GM21367 (cell line): ENCODE measurements at regions not wholly inside any gene's neighbourhood (a gene's known extent, or its start where the extent isn't known, plus 50 kb on each side); places are given as distances from the start of the nearest gene placed in this dataset.
A peak's percentile ranks its signal among the peaks of the same experiment; 100 is the strongest.
"Not testable (repeated sequence)": the region's sequence is repeated elsewhere in the genome, so short reads cannot be mapped to it uniquely, and the experiment has no call there.

Source experiments
- ATAC-seq: cut with Tn5 transposase; IDR thresholded peaks from one replicate; pipeline ENCODE4 v1.9.1; 2021; ENCODE audit not compliant: unreplicated experiment

DNA sequence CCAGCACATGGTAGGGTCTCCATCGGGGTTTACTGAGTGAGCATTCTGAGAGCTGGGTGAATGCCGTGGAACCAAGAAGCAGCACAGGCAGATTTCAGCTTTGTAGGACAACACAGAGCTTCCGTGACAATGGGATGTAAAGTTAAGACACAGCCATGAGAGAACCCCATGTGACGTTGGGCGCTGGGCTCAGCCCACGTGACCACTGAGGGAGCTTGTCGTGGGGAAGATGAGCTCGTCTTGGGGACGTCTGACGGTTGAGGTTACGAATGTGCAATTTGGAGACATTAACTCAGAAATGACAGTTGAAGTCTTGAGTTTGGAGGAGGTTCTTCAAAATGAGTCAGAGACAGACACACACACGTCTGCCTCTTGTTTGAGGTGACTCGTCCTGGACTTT, 51.5 kb upstream of the MUC20 start:
- not testable (repeated sequence) for ATAC-seq

DNA sequence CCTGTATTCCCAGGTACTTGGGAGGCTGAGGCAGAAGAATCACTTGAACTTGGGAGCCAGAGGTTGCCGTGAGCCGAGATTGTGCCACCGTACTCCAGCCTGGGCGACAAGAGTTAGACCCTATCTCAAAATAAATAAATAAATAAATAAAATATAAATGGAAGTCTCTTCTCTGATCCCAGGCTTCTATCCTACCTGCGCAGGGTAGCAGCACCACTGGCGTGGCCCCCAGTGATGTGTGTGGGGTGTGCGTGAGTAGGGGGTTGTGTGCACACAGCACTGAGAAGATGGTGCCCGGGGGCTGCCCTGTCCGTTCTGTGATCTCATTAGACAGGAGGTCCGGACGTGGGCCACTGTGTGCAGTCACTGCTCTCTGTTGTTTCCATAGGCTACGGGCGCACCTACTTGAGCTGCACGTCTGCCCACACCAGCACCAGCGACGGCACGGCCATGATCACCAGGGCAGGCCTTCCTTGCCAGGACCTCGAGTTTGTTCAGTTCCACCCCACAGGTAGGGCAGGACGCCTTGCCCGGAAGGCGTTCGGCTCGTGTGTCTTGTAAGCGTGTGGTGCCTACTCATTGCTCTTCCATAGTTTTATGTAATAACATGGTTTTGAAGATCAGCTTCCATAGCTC, 52.5 kb upstream of the MUC20 start:
- not testable (repeated sequence) for ATAC-seq

DNA sequence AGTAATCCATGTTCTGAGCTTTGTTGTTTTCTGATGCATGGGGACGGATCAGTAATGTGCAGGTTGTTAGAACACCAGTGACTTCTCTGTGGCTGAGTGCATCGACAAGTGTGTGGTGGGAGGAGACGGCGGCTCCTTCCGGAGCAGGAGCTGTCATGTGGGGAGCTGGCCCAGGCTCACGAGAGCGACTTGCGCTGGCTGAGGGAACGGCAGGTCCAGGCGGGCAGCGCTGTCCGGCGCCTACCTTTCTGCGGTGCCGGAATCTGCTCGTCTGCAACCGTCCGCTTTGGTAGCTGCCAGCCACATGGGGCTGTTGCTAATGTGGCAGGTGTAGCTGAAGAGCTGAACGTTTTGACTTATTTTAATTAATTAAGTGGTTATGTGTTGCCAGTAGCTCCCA, 55.5 kb upstream of the MUC20 start:
- not testable (repeated sequence) for ATAC-seq

DNA sequence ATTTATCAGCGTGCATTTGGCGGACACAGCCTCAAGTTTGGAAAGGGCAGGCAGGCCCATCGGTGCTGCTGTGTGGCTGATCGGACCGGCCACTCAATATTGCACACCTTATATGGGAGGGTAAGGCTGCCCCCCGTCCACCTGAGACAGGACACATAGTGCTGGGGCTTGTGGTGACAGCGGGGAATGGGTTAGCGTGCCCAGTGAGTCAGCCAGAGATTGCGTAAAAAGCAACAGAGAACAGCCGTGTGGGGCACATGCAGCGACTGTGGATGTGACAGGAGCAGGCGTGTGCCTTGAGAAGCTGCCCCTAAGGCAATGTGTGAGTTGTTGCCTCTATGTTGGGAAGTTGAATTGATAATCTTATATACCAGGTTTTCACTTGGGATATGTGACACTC, 56.6 kb upstream of the MUC20 start:
- not testable (repeated sequence) for ATAC-seq

DNA sequence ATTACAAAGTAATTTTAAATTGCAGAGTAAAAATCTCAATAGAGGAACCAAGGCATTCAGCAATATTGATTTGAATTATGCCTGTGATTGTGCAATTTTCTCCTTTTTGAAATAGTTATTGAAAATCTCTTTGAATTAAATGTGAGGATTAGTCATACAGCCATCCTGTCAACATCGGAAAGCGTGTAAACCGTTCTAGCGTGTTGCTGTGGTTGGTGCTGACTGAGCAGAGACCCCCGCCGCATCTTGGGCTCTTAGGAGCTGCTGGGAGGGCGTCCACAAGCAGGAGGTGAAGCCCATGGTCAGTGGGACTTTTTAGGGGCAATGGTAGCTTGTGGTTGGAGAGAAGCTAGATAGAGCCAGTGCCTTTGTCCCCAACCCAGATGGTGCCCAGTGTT, 61.6 kb upstream of the MUC20 start:
- not testable (repeated sequence) for ATAC-seq

DNA sequence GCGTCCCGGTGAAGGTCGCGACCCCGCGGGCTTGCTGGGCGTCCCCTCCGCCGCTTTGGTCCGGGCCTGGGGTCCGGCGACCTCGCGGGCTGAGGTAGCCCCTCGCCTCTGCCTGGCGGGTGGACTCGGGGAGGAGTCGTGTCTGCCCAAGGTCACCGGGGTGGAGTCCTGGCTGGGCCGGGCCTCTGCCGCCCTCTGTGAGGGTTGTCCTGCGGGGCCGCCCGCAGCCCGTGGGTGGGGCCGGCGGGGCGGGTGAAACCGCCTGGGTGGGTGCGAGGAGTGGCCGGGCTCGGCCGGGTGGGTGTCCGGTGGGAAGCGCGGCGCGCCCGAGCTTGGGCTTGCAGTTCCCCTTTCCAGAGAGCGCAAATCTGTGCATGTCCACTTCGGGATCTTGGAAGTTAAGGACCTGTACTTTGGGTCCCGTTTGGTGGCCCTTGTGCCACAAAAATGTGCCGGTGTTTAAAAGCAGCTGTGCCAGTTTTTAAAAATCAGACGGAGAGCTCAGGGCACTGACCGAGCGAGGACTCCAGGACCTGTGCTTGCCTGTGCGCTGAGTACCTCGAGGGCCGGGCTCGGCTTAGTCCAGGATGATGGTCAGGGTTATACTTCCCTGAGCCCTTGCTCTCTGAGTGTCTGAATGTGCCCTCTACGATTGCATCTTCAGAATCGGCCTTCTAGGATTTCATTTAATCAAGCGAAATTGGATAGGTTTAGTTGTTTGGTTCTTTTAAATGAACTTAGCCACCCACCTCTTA, 62.2 kb upstream of the MUC20 start:
- peak; percentile 14 for ATAC-seq

DNA sequence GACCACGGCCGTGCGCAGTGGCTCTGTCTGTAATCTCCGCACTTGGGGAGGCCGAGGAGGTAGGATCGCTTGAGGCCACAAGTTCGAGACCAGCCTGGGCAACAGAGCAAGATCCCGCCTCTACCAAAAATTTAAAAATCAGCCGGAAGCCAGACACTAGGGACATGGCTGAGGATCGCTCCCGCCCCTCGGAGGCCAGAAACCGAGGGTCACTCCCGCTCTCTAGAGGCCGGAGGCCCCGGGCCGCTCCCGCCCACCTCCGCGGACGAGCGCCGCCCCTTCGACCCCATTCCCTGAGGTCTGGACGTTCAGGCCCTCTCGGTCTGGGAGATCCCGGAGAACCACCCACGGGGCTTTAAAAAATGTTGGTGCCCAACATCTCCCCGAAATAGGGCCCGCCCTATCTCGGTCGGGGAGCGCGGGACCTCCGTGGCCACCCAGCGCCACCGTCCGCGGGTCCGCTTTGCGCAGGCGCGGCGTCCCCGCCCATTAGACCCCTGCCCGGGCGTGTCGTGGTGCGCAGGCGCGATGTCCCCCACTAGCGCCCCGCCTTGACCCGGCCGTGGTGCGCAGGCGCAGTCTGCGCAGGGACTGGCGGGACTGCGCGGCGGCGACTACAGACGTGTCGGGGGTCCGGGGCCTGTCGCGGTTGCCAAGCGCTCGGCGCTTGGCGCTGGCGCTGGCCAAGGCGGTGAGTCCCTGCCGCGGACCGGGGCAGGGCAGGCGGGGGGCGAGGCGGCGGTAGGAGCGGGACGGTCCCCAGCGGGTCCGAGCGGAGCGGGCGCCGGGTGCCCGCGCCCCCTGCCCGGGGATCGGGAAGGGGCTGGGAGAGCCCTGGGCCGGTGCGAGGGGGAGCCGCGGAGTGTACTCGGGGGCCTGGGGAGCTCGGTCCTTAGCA, 63.1 kb upstream of the MUC20 start:
- ATAC-seq, result peak; percentile 89

DNA sequence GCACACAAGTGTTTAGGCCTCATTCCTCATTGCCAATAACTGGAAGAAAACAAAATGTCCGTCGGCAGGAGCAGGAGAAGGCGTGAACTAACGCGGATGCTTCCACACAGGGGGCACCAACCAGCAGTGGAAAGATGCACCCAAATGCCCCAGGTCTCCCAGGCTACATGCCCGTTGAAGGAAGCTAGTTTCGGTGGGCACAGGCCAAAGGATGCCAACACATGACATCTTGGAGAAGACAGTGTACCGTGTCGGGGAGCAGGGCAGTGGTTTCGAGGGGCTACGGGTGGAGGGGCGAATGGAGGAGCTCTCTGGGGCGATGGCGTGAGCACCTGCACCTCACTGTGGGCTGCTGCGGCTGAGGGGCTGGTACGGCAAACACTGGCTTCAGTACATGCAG, 64.7 kb upstream of the MUC20 start:
- ATAC-seq, result not testable (repeated sequence)

DNA sequence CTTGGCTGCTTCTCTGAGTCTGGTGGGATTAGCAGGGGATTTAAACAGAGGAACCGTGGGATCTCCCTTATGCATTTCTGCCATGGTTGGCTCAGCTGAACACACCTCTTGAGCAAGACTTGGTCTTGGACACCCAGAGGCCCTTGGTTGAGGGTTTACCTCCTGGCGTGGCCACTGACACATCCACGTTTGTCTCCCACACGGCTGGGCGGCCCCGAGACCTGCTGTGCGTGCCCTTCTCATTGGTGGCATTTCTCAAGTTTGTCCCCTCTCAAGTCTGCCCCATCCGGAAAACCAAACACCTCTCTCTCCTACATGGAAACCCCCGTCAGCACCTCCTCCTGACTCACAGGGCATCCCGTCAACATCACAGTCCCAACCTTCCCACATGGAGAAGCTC, 66.0 kb upstream of the MUC20 start:
- ATAC-seq, result not testable (repeated sequence)

DNA sequence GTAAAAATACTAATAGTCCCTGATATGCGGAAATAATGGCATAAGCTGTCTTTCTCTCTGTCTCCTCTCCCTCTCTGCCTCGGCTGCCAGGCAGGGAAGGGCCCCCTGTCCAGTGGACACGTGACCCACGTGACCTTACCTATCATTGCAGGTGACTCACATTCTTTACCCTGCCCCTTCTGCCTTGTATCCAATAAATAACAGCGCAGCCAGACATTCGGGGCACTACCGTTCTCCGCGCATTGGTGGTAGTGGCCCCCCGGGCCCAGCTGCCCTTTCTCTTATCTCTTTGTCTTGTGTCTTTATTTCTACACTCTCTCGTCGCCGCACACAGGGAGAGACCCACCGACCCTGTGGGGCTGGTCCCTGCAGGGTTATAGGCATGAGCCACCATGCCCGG, 66.6 kb upstream of the MUC20 start:
- not testable (repeated sequence) for ATAC-seq

DNA sequence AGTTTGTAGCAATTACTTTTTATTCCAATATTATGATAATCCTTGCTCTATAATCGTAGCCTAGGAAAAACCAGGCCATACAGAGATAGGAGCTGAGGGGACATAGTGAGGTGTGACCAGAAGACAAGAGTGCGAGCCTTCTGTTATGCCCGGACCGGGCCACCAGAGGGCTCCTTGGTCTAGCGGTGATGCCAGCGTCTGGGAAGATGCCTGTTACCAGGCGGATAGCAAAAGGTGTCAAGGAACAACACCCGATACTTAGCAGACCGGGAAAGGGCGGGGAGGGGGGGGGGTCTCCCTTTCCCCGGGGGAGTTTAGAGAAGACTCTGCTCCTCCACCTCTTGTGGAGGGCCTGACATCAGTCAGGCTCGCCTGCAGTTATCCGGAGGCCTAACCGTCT, 67.1 kb upstream of the MUC20 start:
- not testable (repeated sequence) for ATAC-seq

DNA sequence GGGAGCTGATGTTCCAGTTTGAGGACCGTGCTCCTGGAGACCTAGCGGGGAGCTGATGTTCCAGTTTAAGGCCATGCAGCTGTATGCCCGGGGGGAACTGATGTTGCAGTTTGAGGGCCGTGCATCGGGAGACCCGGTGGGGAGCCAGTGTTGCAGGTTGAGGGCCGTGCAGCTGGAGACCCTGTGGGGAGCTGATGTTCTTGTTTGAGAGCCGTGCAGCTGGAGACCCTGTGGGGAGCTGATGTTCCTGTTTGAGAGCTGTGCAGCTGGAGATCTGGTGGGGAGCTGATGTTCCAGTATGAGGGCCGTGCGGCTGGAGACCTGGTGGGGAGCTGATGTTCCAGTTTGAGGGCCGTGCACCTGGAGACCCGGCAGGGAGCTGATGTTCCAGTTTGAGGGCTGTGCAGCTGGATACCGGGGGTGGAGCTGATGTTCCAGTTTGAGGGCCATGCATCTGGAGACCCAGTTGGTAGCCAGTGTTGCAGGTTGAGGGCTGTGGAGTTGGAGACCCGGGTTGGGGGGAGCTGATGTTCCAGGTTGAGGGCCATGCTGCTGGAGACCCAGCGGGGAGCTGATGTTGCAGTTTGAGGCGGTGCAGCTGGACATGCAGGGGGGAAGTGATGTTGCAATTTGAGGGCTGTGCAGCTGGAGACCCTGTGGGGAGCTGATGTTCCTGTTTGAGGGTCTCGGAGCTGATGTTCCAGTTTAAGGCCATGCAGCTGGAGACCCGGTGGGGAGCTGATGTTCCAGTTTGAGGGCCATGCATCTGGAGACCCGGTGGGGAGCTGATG, 64.4 kb upstream of the APOD start:
- not testable (repeated sequence) for ATAC-seq

DNA sequence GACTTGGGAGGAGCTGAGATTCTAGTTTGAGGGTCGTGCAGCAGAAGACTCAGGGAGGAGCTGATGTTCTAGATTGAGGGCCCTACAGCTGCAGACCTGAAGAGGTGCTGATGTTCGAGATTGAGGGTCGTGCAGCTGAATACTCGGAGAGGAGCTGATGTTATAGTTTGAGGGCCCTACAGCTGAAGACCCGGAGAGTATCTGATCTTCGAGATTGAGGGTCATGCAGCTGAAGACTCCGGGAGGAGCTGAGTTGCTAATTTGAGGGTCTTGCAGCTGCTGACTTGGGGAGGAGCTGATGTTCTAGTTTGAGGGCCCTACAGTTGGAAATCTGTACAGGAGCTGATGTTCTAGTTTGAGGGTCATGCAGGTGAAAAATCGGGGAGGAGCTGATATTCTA, 62.1 kb upstream of the APOD start:
- not testable (repeated sequence) for ATAC-seq

DNA sequence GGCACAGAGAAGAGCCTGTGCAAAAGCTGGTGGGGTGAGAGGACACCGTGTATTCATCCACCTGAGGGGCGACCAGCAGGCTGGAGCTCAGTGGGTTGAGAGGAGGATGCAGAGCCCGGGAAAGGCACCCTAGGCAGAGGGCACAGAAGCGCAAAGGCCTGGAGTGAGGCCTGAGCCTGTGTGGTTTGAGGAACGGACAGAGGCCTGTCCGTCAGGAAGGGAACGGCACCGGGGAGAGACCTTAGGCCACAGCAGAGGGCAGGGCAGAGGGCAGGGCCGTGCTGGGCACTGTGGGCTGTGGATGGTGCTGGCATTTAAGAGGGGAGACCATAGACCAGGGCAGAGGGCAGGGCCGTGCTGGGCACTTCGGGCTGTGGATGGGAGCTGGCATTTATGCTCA, 59.5 kb upstream of the APOD start:
- ATAC-seq, result not testable (repeated sequence)

DNA sequence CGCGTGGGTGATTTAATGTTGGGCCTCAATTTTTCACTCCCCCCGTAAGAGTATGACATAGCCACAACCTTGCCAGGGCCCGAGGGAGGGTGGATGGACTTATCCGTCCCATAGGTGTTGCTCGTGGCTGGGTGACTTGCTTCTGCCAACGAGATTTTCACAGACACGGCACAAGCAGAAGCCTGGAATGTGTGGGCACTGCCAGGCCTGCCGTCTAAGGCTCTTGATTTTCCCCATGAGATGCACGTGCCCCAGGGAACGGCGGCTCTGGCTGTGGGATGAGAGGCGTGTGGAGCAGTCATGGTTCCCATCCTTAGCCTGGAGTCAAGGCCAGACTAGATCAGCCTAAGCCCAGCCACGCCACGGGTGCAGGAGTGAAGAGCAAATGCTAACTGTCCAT, 58.6 kb upstream of the APOD start:
- not testable (repeated sequence) for ATAC-seq

DNA sequence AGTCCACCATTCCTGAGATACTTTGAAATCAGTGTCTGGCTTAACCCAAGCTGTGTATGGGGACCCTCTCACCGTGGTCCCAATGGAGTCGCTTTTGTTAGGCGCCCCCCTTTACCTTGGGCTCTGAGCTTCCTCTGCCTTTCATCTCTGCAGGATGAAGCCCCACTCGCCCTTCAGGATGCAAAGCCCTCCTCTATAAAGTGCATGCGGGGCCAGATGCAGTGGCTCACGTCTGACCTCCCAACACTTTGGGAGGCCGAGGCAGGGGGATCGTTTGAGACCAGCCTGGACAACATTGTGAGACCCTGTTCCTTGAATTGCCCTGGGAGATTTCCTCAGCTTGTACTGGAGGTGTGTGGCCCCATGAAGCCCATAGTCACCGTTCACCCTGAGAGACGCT, 54.7 kb upstream of the APOD start:
- ATAC-seq, result not testable (repeated sequence)

DNA sequence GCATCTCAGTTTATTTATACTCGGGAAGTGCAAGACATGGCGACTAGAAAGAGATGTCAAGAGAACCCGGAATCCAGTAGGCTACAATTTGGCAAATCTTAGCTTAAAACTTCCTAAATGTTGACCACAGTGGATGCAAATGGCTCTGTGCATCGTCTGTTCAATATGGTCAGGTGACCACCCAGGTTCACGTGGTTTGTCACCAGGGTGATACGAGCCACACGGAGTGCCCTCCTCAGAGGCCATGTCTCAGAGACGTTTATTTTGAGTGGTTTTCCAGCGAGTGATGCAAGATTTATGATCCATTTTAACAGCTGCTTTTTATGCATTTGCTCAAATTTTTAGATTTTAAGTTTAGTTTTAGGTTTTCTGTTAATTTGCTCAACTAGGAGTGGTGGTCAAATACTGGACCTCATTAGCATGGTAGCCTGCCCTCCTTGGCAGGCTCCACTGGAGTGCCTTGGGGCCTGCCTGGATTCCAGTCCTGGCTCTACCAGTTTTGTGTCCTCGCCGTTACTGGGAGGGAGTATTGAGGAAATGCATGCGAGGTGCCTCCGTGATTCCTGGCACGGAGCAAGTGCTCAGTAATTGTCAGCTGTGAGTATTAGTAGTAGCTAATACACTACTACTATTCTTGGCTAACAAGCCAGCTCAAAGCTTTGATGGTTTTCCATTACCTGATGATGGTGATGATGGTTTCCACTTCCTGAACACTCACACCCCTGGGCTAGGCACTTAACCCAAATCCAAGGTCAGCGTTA, 53.9 kb upstream of the APOD start:
- ATAC-seq, result not testable (repeated sequence)

DNA sequence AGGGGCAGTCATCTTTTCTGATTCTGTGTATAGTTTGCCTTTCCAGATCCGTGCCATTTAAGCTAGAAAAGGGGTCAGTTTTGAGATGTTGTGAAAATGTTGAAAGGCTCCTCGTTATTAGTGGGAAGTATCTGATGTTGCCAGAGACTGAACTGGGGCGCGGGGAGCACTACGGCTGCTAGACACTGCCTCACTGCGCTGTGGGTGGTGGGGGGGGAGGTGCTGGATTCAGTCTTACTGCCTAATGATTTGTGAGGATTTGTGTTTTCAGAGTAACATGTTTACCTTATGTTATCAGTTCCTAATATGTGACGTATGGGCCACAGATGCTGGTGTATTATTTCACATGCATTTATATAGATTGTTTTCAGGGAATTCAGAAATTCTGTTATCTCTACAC, 53.3 kb upstream of the APOD start:
- not testable (repeated sequence) for ATAC-seq

DNA sequence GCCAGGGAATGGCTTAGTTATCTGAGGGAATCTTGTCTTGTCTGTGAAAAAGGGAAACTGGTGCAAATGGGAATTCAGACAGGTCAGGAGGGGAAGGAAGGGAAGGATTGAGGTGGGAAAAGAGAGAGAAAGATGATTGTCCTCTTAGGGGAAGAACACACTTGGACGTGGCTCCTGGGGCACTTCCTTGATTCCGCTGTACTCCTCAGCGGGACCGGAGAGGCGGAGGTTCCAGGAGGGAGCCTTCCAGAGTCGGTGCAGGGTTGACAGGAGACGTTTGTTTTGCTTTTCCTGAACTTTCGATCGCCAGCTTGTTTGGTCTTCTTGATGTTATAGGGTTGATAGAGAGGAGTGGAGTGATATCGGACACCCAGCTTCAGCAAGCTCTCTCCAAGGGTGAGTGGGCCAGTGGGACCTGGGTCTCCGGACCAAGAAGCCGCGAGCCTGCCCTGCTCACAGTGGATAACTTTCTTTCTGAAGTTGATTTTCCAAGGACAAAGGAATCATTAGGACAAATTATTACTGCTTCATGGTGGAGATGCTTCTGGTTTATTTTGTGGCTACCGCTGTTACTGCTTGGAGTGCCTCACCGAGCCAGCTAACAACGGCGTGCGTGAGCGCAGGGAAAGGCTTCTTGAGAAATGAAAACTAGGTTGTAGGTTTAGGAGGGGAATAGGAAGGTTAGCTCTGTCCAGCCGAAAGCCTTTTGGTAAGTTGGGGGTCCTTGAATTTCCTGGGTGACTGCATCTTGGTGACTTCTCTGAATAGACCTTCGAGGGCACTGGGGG, 52.4 kb upstream of the APOD start:
- ATAC-seq, result not testable (repeated sequence)
